Stomach (tissue), 8 donors: ENCODE measurements at regions not wholly inside any gene's neighbourhood (a gene's known extent, or its start where the extent isn't known, plus 50 kb on each side); places are given as distances from the start of the nearest gene placed in this dataset.

Experiments
- DNase-seq, 2 donors: peaks; one replicate each; pipeline versions ENCODE4 v3.0.0 to v3.0.0-alpha.2; 2013 to 2019
- H3K27ac ChIP-seq, 5 donors: fragments of 200-600 bp in 4 of 5; sonication (generic) in 4 of 5; one replicate each; pipeline ENCODE4 v1.5.1; 2013 to 2019; ENCODE audit warnings: mild to moderate bottlenecking in 1 of 5, moderate library complexity in 1 of 5
- H3K27me3 ChIP-seq, 3 donors: fragments of 200-600 bp; sonication (generic); one replicate each; pipeline ENCODE4 v1.5.1; 2017 to 2019; ENCODE audit warnings: mixed run types in 1 of 3
- H3K36me3 ChIP-seq, 4 donors: fragments of 200-600 bp; sonication (generic); 1 replicate in 3 of 4; 2 replicates in 1 of 4; pipeline ENCODE4 v1.5.1; 2016 to 2019
- H3K4me1 ChIP-seq, 4 donors: fragments of 200-600 bp; sonication (generic); one replicate each; pipeline ENCODE4 v1.5.1; 2016 to 2019
- H3K4me3 ChIP-seq, 4 donors: fragments of 200-600 bp; sonication (generic) in 3 of 4; one replicate each; pipeline ENCODE4 v1.5.1; 2016 to 2019; ENCODE audit warnings: mild to moderate bottlenecking in 1 of 4
- H3K9me3 ChIP-seq, 4 donors: fragments of 200-600 bp; sonication (generic); one replicate each; pipeline ENCODE4 v1.5.1; 2016 to 2019
- CTCF ChIP-seq, 7 experiments: fragments of 450-650 bp in 4 of 7; fragments of 200-600 bp in 3 of 7; sonication (generic) in 3 of 7; IDR thresholded peaks; one replicate each; pipeline ENCODE4 v1.5.1; 2016 to 2019; ENCODE audit warnings: antibody characterized with exemption in 7 of 7, control low read depth in 2 of 7, mild to moderate bottlenecking in 1 of 7
- EP300 ChIP-seq: sonication (generic); formaldehyde crosslinking; IDR thresholded peaks from one replicate; pipeline ENCODE4 v1.6.1; 2017; ENCODE audit warnings: antibody characterized with exemption
- POLR2A ChIP-seq, 4 donors: fragments of 450-650 bp; IDR thresholded peaks; one replicate each; pipeline ENCODE4 v1.6.1; 2016; ENCODE audit warnings: antibody characterized with exemption in 4 of 4, control low read depth in 2 of 4, mild to moderate bottlenecking in 1 of 4, moderate library complexity in 1 of 4
- POLR2AphosphoS5 ChIP-seq, 3 donors: sonication (generic); formaldehyde crosslinking; IDR thresholded peaks; one replicate each; pipeline ENCODE4 v1.6.1; 2016; ENCODE audit warnings: antibody characterized with exemption in 3 of 3
- WGBS, 5 donors: extraction: QIAGEN DNeasy Blood & Tissue Kit in 3 of 5; methylation state at CpG; one replicate each; pipeline versions ENCODE4 v1.1.5 to v1.1.7; 2013 to 2018; 5-methylcytosine and 5-hydroxymethylcytosine counted together
- intact Hi-C: fragments of 100-400 bp; cut with DNase I; formaldehyde crosslinking; loops from one replicate; pipeline ENCODE4 v1.15.1; 2023; ENCODE audit warnings: low total_unique reads
- donor health status: healthy with polysubstance abuse.
- donor health status: Bipolar disorder and iron deficiency.
- donor health status: healthy.

GRCh38 chr12:61422786-61423185 lies 837.4 kb upstream of the USP15 start:
- H3K4me3 ChIP-seq, result no peak overlapping the region
- no peaks in the 10 kb centered on the region for H3K4me1 ChIP-seq
- no peak for DNase-seq
- H3K9me3 ChIP-seq, result peaks cover 0 to 19% (median 4%) of the 10 kb centered on the region in 4 donors
- no peaks in the 10 kb centered on the region for H3K27me3 ChIP-seq
- no peaks in the 10 kb centered on the region for H3K36me3 ChIP-seq
- H3K27ac ChIP-seq, result no peak overlapping the region
- intact Hi-C loops, result no loop called here
- TF ChIP-seq EP300, result no peak

GRCh38 chr12:61452076-61452475 lies 808.1 kb upstream of the USP15 start:
- WGBS, 5 donors, result 69 to 85% (median 74%) methylated on average over 1 of the region's 1 CpG
- DNase-seq, result peak in 1 of 2 donors; percentile 1
- no peaks in the 10 kb centered on the region for H3K27me3 ChIP-seq
- no peak for TF ChIP-seq EP300
- H3K4me1 ChIP-seq, result no peaks in the 10 kb centered on the region
- intact Hi-C loops, result no loop called here
- no peak overlapping the region for H3K27ac ChIP-seq
- H3K4me3 ChIP-seq, result no peak overlapping the region
- H3K9me3 ChIP-seq, result no peaks in the 10 kb centered on the region
- no peaks in the 10 kb centered on the region for H3K36me3 ChIP-seq

- no peak for DNase-seq
- Histone ChIP-seq H3K27ac (no peak overlapping the region), H3K36me3 (no peaks in the 10 kb centered on the region), H3K4me1 (no peaks in the 10 kb centered on the region), H3K9me3 (peaks cover 0 to 13% (median 2%) of the 10 kb centered on the region in 4 donors), H3K27me3 (no peaks in the 10 kb centered on the region), H3K4me3 (no peak overlapping the region)
- TF ChIP-seq EP300 (no peak), CTCF (IDR thresholded peaks at IDR 0.05) (no peak), POLR2AphosphoS5 (IDR thresholded peaks at IDR 0.05) (no peak), POLR2A (IDR thresholded peaks at IDR 0.05) (no peak)
- intact Hi-C loops, result no loop called here
Measured at GRCh38 chr12:61487728-61488127, 772.5 kb upstream of the USP15 start.

GRCh38 chr12:61490526-61491498 lies 769.4 kb upstream of the USP15 start:
- Histone ChIP-seq H3K27ac (no peak overlapping the region), H3K36me3 (no peaks in the 10 kb centered on the region), H3K4me3 (no peak overlapping the region), H3K4me1 (no peaks in the 10 kb centered on the region), H3K27me3 (no peaks in the 10 kb centered on the region), H3K9me3 (peaks cover 0 to 9% (median 1%) of the 10 kb centered on the region in 4 donors)
- TF ChIP-seq POLR2AphosphoS5 (IDR thresholded peaks at IDR 0.05) (no peak), POLR2A (IDR thresholded peaks at IDR 0.05) (no peak), EP300 (no peak)
- 60 to 73% (median 64%) methylated on average over 4 of the region's 4 CpGs for WGBS, 5 donors
- intact Hi-C loops, result no loop called here
- DNase-seq, result no peak

- no peaks in the 10 kb centered on the region for H3K4me1 ChIP-seq
- no peak for DNase-seq
- H3K36me3 ChIP-seq, result no peaks in the 10 kb centered on the region
- no peaks in the 10 kb centered on the region for H3K9me3 ChIP-seq
- no peak for TF ChIP-seq POLR2A (IDR thresholded peaks at IDR 0.05)
- TF ChIP-seq POLR2AphosphoS5 (IDR thresholded peaks at IDR 0.05), result no peak
- TF ChIP-seq EP300, result no peak
- no peak for TF ChIP-seq CTCF (IDR thresholded peaks at IDR 0.05)
- no peak overlapping the region for H3K27ac ChIP-seq
- no peaks in the 10 kb centered on the region for H3K27me3 ChIP-seq
- no peak overlapping the region for H3K4me3 ChIP-seq
- intact Hi-C loops, result no loop called here
Measured at GRCh38 chr12:61502179-61502578, 758.0 kb upstream of the USP15 start.
